ENCODE measurements at regions not wholly inside any gene's neighbourhood (a gene's known extent, or its start where the extent isn't known, plus 50 kb on each side); places are given as distances from the start of the nearest gene placed in this dataset.

DNA sequence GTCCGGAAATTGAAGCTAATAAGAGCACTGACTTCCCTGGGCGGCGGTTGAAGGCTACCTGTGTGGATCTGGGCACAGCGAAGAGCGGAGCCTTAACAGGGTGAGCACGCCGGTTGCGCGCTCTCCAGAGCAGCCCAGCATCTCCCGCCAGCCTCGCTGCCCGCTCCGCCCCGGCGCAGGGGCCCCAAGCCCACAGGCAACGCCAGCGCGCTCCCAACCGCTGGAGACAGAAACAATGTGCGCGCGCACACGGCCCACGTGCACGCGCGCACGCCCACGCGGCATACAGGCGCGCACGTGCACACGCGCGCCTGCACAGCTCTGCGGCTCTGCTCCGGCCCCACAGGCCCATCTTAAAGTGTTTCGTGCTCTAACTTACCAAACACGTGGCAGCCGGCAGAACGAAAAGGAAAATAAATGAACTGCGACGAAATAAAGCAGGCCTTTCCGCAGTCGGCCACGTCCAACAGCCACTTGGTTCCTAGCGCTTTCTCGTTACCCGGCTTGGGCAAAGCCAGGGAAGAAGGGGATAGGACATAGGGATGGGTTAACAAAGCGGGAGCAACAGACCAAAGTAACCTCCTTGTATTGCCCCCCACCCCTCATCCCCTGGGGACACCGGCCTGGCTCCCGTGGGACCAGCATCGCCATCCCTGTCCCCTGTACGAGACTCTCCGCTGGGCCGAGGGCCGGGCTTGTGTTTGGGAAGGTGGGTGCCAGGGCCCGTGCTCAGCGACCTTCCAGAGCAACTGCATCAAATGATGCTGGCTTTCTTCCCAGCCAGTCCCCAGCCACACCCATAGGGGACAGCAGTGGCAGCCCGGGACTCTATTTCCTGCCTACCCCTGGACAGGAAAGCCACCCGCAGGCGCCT is 203.7 kb downstream of the ABHD5 start:
- DNase-seq (ENCODE audit: low read depth), result no peak

- no peak for DNase-seq (ENCODE audit: low read depth)
These were observed 204.8 kb downstream of the ABHD5 start for GRCh38 chr3:43895573-43895972.

- DNase-seq (ENCODE audit: low read depth), result no peak
These were observed 211.7 kb downstream of the ABHD5 start for GRCh38 chr3:43902415-43902814.

DNA sequence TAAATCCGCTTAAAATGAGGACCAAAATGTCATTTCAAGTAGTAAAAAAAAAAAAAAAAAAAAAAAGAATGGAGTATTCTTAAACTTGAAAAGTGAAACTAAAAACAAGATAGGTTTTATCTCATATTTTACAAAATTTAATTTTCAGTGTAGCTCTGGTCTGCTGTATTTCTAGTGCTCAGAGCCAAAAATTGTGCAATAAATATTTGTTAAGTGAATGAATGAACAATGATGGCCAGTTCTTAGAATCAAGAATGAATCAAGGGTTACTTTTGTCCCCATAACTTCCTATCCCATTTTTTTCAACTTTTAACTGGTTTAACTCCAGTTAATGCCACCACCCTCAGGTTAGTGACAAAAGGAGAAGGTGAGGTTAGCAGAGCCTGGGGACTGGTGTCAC is 214.4 kb downstream of the ABHD5 start:
- DNase-seq (ENCODE audit: low read depth), result no peak

DNA sequence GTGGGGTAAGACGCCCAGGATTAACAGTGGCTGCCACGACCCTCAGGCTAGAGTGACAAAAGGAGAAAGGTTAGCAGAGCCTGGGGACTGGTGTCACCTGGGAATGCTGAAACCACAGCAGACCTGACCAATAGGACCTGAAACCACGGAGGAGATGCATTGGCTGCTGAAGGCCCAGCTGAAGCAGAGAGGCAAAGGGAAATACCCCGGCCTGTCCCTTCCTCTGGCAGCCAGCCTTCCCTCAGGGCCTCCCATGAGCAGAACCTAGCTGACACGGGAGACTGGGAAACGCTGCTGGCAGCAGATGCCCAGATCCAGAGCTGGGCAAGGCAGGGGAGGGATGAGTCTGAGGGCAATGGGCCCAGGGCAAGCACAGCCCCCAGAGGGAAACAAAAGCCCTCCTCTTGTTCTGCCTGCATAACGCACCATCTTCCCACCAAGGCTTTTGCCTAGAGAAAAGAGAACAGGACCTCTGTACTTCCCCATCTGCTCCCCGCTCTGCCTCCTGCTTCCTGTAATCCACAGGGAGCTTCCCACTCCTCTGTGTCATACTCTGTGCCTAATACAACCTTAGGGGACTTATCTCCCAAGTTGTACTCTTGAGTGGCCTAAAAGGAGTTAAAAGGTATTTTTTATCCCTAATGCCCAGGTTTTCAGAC is 216.2 kb downstream of the ABHD5 start:
- DNase-seq (ENCODE audit: low read depth), result no peak

GRCh38 chr3:43907508-43907858 is 216.7 kb downstream of the ABHD5 start:
- no peak for DNase-seq (ENCODE audit: low read depth)

DNA sequence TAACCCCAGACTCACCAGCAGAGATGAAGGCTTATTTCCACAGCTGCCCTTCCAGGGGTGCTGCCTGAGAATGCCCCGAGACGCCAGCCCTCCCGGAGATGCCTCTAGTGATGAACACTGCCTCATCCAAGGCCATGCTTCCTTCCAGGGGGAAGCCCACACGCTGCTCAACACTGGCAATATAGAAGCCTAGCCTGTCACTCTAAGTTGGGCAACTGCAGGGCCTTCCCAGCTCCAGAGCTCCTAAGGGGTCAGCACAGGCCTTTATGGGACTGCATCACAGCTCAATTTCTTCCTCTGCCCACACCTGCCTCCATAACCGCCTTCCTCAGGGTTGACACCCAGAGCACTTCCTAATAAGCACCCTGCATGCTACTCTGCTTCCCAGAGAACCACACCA is 217.7 kb downstream of the ABHD5 start:
- DNase-seq (ENCODE audit: low read depth), result no peak

DNA sequence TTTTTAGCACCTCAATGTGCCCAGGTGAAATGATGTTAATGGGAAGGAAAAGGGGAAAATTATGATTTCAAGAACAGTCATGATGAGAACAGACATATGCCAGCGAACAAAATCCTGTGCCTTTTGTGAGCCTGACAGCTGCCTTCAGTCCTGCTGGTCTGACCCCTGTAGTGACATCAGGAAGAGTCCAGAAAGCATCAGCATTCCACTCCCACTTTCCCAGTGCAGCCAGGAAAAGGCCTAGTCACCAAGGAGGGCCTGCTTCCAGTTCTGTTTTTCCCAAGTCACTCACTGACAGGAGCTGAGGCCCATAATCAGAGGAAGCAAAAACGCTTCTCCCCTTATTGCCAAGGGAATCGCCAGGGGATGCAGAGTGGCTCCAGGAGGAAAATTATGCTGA is 218.4 kb downstream of the ABHD5 start:
- DNase-seq (ENCODE audit: low read depth), result no peak

DNA sequence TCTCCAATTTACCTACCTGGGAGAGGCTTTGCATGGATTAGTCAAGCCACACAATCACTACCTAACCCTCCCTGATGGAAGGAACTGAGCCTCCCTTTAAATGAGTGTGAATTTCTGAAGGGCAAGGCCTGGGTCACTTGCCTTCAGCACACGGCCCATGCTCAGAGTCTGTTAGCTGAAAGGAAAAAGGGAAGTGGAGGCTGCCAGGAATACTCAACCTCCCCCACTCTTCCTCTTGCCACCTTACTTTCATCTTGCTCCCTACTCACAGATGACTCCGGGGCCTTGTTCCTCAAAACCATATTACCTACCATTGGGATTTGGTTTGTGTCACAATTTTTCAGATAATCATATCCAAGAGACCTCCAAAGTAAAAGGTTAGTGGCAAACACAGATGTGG is 220.0 kb downstream of the ABHD5 start:
- DNase-seq (ENCODE audit: low read depth), result no peak

- DNase-seq (ENCODE audit: low read depth), result no peak
These were observed 222.6 kb downstream of the ABHD5 start for GRCh38 chr3:43913036-43913948.

DNA sequence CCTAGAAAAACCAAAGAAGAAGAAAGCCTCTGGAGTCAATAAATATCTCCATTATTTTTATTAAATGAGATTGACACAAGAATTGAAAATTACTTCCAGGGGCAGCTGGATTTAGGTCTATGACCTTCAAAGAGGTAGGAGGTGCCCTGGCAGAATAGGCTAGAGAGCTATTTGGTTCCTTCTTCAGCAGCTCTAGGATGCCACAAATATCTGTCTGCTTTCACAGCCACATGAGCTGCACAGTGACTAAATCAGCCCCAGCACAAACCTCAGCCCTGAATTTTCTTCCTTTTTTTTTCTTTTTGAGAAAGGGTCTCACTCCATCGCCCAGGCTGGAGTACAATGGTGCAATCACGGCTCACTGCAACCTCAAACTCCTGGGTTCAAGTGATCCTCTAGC is 223.5 kb downstream of the ABHD5 start:
- no peak for DNase-seq (ENCODE audit: low read depth)

DNA sequence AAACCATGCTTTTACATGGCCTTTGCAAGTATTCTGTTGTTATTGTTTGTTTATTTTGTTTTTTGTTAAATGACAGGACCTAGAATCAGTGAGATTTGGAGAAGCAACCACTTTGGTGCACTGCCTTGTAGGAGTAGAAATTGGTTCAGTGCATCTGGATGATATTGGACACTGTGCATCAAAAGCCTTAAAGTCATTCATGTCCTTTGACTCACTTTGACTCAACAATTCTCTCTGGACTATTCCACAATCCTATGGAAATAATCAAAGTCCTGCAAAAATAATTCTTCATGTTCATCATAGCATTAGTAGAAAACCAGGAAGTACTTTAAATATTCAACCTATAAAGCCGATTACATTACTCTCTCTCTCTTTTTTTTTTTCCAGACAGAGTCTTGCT is 224.8 kb downstream of the ABHD5 start:
- DNase-seq (ENCODE audit: low read depth), result no peak

DNA sequence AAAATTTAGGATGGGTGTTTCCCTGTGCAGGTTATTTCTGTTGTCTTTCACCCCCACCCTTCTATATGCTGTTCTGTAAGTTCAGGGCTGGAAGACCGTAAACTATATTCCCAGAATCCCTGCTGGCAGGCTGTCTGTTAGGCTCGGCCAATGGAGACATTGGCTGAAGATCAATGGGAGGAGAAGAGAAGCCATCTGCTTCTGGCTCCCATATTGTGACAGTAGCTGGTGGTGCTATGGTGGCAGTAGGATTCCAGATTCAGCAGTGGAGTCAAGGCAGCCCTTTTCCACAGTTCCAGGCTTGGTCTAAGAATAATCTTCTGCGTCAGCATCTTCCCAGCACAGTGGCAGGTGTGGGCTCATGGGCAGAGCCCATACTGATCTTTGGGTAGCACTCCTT is 226.6 kb downstream of the ABHD5 start:
- no peak for DNase-seq (ENCODE audit: low read depth)

- no peak for DNase-seq (ENCODE audit: low read depth)
These were observed 228.3 kb downstream of the ABHD5 start for GRCh38 chr3:43919029-43919428.

DNA sequence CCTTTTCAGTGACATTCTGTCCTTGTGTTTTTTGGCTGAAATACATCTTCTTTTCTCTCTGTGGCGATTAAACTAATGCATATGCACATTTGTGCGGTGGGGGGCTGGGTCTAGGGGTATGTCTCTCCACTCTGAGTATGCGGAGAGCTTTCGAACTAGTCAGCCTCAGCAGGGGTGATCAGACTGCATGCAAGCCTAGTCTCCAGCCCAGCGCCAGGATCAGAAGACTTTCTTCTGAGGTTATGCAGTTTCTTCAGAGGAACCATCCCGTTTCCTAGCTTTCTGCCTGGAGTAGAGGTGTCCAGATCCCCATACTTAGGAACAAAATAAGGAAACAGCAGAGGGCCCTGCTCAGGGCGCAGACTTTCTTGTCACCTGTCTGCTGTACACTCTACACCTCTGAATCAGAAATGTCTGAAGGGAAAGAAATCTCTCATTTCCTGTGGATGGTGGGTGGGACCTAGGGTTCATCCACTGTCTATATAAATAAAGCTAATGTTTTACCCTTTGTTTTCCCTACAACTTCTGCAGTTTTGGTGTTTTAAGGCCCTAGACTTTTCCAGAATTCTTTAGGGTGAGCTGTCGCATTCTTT is 230.4 kb downstream of the ABHD5 start:
- no peak for DNase-seq (ENCODE audit: low read depth)

GRCh38 chr3:43922374-43922773 is 231.6 kb downstream of the ABHD5 start:
- DNase-seq (ENCODE audit: low read depth), result no peak

GRCh38 chr3:43923104-43923882 is 232.6 kb downstream of the ABHD5 start:
- no peak for DNase-seq (ENCODE audit: low read depth)

DNA sequence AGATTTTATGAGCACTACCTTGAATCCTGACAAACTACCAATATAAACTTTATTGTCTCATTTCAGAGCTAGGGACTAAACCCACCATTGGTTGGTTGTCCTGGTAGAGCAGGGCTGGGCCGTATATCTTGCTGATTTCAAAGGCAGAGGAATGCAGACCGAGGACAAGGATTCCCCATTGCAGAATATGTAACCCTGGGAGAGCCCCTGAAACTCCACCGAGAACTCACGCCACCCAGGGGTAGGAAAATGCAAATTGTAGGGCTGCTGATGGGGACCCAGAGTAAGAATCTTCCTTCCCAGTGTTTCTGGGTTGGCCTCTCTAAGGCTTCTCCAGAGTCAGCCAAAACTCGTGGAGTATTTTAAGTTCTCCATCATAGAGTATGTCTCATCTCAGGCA is 235.3 kb downstream of the ABHD5 start:
- no peak for DNase-seq (ENCODE audit: low read depth)

DNA sequence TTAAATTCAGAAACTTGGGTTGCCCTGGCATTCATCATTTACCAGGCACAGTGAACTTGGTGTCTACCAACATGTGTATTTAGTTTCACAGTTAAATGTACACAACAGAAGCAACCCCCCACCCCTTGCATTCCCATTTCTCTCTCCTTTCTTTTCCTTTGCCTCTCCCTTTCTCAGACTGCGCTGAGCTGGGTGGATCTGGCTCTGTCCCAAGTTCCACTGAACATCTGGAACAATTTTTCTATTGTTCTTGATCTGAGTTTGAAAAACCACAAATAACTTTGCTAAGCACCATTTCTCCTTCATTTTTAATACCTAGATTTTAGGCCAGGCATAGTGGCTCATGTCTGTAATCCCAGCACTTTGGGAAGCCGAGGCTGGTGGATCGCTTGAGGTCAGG is 242.2 kb downstream of the ABHD5 start:
- no peak for DNase-seq (ENCODE audit: low read depth)

DNA sequence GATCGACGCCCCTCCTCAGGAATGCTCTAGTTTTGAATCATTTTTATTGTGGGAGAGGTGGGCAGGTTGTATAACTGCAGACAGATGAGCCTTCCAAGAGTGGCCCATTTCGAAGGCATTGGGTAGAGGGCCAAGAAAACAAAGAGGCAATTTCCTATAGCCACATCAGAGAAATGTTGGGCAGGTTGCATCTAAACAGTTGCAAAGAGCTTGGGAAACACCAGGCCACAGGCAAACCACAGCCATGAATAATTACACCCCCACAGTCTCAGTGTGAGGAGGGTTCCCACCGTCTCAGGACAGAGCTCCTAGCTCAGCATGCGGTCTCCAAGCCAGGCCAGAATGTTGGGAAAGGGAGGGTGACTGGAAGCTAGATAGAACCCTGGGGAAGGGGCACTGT is 257.3 kb downstream of the ABHD5 start:
- no peak for DNase-seq (ENCODE audit: low read depth)

DNA sequence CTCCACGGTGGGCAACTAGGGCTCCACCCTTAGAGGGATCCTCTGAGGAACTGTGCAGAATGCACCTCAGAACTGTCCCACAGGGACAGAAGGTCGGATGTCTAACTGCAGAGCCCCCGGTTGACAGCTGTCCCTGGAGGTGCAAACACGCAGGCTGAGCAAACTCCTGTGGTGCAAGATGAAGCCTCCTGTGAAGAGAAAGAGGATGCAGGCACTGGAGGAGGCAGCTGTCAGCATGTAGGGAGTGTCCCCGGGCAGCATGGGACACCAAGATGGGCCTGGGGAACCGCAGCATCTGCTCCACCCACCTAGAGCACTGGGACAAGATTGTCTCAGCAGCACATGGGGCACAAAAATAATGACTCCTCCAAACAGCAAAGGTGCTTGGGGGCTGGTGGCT is 258.9 kb downstream of the ABHD5 start:
- no peak for DNase-seq (ENCODE audit: low read depth)

DNA sequence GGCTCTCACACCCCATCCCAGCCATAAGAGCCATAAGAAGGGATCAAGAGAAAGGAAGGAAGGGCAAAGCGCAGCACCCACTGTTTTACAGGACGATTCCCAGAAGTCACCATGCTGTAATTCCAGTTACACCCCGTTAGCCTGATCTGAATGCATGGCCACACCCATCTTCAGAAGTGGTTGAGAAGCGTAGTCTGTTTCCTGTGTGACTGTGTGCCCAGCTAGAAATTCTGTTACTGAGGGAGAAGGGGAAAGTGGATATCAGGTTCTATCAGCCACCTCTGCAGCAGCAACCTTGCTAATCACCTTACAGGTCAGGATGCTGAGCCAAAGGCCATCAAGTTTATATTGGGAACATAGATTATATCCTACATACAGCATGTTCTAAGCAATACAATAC is 260.0 kb downstream of the ABHD5 start:
- no peak for DNase-seq (ENCODE audit: low read depth)

All from HS-27A (cell line).